ENCODE measurements at regions not wholly inside any gene's neighbourhood (a gene's known extent, or its start where the extent isn't known, plus 50 kb on each side); places are given as distances from the start of the nearest gene placed in this dataset.

DNA sequence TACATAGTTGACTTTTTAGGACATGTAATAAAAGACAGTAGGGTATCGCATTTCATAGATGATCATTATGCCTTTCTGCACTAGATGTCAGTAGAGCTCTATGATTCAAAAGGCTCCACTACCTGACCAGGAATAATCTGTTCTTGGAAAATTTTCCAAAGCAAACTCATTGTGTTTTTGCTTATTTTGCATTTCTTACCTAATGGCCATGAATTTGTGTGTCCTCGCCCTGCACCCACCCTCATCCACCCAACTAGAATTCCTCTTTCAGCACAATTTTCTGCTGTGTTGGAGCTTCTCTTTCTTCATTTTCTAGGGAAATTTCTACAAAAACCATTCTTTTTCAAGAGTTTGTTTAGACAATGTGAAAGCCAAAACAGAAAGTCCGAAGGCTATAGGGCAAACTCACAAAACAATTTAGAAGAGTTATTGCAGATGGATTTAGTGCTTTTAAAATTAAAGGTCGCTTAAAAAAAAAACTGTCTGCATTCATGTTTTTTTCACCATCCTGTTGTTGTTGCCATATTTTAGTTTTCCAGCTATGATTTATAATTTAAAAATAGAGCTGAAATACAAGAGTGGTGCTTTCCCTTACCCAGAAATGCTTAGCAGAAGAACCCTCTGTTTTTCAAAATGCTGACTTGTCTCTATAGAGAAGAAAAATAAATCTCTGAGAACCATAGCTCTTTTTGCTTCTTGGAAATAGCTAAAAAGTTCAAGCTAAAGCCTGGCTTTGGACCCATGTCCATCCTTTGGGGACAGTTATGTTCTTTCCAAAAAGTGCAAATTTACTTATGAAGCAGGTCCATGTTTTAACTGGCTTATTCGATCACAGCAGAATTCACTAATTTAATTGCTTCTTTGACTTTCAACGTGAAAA is 183.7 kb downstream of the SPATA18 start:
- peak; percentile 7 for DNase-seq

DNA sequence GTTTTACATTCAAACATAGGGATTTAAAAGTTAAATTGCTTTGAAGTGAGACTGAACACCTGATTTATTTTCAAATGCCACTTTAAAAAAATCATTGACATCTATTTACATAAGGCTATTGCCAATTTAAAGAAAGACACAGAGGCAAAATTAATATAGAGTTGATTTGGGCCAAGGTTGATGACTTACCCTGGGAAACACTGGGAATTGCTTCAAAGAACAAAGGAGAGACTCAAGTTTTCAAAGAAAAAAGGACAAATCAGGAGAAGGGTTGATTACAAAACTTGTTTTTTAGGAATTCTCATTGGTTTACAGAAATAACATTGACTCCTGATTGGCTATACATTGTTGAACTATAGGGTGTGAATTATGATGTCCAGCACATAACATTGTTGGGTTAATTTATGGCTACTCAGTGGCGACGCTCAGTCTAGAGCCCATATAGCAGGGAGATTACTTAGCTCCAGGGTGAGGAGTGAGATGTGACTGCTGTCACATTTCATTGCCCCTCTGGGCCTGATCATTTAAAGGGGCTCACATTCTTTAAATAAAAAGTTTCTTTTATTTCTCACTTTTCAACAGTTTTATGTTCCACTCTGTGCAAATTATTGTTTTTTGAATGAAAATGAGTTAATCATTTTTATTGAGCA is 184.6 kb downstream of the SPATA18 start:
- DNase-seq: no peak

DNA sequence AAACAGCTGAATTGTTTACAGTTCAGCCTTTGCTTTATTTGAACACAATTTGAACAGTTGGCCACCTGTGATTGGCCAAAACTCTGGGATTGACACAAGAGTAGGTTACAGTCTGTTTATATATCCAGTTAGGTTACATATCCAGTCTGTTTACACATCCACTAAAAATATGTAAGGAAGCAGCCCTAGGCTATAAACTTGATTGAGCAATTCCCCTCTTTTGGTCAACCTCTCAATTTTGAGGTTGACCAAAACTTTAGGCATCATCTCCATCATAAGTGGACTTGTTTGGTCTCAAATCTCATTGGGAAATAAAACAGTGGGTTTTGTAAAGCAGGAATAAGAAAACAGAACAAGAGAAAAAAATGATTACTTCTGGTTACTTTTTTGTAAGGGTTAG is 190.8 kb downstream of the SPATA18 start:
- DNase-seq: no peak

DNA sequence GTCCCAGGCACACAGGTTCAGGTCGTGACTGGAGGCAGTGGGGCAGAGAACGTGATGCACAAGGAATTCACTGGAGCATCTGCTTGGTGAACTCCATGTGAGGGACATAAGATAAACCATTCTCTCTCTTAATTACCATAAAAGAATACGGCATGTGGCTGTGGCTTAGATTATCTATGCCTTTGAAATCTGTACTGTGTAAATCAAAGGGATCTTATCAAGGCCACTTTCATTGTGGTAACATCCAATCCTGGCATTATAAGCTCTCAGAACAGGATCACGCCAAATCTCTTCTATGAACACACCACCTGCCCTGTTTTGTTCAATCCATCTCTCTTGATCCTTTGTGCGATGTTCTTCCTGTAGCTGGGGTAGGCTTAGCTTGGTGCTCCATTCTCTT is 192.3 kb downstream of the SPATA18 start:
- no peak for DNase-seq

DNA sequence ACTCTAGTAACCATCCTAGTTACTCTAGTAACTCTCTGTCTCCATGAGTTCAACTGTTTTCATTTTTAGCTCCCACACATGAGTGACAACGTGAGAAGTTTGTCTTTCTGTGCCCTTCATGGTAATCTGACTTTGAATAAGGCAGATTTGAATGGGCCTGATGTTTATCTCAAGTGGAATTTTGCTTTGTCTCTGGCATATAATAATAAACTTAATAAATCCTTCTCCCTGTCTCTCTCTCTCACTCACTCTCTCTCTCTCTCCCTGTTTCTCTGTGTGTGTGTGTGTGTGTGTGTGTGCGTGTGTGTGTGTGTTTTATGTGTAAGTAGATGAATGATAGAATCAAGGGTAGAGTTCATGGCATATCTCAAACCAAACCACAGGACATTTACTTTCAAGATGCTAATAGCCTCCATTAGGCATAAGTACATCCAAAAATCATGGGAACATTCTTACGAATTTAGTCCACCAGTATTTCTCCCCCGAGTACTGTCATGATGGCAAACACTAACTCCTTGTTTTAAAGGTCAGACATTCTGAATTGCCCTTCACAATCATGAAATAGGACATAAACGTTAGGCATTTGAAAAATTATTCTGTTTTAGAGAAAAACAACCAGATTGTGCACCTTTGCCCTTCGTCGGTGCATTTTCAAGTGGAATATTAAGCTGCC is 193.1 kb downstream of the SPATA18 start:
- no peak for DNase-seq

DNA sequence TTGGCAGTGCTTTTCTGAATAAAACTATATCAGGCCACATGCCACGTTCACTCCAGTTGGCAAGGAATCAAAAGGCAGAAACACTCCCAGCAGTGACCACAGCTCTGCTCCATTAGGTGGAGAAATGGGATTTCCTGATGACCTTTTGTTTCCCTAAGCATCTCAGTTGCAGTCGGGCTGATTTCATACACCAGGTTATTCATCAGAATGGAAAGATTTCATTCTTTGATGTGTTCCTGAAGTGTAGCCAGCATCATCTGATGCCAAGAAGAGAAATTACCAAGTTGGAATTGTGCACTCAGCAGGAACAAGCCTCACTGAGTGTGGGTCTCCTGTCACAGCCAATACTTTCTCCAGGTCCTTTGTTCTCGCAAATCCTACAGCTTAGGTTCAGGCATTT is 193.7 kb downstream of the SPATA18 start:
- no peak for DNase-seq

DNA sequence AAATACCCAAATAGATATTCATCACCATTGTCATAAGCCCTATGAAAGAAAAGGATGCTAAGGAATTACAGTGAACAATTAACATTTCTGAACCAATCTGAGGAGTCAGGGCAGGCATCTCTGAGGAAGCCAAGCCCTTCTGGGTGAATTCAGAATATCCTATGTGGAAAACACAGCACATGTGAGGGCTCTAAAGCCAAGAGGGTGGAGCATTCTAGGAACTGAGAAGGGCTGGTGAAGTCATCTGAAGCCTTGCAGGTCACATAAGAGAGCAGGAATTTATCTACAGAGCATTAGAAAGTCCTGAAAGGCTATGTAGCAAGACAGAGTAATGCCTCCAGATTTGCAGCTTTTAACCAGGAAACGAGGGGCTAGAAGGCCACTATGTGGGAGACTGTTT is 195.7 kb downstream of the SPATA18 start:
- no peak for DNase-seq

DNA sequence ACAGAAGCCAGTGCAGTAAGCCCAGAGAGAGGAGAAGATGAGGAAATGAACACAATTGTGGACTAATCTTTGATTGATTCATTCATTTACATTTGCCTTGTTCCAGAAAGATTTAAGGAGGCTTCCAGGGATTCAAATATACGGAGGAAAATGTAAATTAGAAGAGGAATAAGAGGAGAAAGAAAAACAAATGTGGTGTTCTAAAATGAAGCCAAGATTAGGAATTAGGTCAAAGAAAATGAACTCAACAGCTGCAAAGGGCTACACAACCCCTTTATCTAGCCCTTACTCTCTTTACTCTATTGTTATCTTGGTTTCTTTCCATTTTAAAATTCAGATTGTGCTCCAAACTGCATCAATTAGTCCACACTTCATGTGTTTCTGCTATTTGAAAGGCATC is 196.8 kb downstream of the SPATA18 start:
- no peak for DNase-seq

DNA sequence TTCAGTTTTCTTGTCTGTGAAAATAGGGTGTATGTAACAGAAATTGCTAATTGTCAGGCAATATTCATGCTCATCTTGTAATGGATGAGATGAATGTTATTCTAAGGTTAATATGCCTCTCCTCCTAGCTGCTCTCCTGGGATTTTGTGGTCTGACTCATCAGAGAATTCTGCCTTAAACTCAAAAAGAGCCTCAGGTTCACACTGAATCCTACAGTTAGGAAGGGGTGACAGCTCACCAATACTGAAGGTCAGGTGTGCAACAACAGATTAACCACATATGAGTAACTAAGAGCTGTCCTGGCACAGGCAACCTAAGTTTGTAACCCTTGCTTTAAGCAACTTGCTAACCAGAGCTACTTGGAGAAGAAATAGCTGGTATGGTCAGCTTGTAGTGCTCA is 197.7 kb downstream of the SPATA18 start:
- DNase-seq: no peak

DNA sequence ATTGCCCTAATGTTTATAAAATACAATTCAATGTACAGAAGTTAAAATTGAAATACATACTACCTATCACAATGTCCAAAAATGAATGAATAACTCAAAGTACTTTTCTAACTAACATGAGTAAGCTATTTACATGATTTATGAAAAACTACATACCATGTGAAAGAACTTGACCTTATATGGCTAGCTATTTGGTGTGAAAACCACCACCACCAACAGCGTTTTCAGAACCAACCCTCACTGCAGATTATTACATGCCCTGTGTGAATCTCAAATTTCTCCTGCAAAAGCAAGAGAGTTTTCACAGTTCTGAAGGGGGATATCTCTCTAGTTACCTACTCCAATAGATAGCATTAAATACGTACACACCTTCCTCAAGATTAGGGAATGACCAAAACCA is 198.5 kb downstream of the SPATA18 start:
- no peak for DNase-seq

DNA sequence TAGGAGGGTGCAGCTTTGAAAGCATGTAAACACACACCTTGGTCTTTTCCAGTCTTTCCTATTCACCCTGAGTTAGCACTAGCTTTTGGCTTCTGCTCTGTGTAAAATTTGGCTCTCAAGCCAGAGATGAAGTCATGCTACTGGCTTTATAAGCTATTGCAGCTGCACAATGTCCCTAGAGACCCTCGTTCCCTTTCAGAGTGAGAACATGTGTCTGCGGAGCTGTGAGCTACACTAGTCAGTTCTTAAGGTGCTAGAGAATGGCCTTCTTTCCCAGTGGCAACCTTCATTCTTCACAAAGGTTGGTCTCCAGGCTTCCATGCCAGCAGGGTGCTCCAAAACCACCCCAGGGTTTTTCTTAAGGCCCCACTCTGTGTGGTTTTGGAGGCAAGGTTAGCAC is 199.1 kb downstream of the SPATA18 start:
- DNase-seq: peak; percentile 51

DNA sequence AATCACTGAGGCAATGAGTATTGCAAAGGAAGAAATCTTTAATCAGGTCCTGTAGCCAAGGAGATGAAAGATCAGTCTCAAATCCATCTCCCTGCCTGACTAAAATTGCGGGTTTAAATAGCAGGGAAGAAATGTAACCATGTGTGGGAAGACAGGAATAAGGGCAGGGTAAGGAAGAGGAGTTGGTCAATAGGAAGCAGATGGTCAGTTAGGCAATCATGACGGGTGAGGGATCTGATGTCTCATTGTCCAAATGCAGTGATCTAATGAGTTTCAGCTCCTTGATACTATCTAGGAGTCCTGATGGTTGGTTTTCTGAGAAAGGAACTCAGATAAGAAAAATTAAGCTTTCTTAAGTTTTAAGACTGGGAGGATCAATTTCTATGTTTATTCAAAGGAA is 200.8 kb downstream of the SPATA18 start:
- no peak for DNase-seq

DNA sequence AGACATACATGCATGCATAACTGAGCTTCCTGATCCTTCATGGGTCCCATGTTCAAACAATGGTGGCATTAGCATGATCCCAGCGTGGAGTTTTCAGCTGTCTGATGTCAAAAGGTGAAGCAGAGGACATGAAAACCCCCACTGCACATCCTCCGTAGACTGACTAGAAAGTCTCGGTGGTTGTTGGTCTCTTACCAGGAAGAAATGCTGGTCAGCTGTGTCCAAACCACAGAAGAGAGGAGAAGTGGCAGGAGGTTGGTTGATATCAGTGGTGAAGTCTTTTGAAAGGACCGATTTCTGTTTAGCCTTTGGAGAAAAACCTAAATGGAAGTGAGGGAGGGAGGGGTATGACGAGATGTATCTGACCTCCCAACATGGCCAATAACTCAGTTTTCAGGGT is 201.9 kb downstream of the SPATA18 start:
- no peak for DNase-seq

DNA sequence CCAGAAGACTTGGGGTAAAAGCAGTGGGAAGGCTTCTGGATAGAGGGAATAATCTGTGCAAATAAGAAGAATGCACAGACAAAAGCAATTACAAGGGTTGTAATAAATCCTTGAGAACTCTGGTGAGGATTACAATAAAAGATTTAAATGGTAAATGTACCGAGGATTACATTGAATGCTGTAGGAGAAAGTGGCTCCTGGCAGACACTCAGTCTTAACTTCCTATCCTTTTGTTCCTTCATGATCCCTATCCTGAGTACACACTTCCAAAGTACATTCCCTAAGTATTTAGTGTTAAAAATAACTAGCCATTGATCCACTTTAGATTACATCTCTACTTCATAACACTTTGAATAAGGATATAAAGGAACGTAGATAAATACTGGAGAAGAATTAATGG is 205.4 kb downstream of the SPATA18 start:
- DNase-seq: no peak

DNA sequence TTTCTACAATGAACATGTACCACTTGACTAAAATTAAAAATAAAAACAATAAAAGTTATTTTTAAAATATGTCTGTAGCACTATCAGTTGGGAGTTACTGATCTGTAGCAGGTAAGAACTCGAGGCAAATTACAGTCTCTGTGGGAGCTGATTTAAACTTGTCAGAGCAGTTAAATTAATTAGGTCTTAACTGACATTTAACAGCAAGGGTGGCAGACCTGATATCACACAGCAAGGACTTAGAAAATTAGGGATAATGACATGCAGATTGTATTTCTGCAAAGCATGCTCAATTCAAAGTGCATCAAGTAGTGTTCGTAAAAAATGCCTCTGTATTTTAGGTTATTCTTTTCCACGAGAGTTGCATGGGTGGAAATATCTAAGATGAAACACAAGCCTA is 208.9 kb downstream of the SPATA18 start:
- no peak for DNase-seq

DNA sequence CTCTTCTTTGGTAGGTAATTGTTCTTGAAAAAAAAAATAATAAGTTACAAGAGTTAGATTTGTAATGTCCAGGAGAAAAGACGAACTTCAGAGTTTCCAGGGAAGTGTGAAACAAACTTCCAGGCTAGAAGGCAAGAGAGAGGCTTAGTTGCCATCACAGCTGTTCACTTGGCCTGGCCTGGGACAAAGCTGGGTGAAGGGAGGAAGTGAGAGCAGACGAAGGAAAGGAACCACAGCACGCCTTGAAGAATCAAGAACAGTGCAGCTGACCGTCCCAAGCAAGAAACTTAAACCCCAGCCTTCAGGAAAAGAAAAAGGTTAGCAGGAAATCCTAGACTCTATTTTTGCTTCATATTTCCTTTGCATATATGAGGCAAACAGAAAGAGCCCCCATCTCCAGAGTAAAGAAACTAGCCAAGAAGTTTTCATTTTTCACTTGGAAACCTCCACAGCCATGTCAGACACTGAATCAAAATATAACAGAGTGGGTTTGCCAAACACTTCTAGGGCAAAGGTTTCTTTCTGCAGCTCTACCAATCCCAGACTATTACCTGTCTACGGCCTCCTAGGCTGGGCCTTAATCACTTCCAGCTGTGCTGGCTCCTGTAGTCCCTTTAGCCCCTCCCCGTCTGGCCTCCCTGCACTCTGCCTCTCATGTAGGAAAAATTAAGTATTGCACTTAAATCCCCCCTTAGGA is 209.6 kb downstream of the SPATA18 start:
- DNase-seq: no peak

DNA sequence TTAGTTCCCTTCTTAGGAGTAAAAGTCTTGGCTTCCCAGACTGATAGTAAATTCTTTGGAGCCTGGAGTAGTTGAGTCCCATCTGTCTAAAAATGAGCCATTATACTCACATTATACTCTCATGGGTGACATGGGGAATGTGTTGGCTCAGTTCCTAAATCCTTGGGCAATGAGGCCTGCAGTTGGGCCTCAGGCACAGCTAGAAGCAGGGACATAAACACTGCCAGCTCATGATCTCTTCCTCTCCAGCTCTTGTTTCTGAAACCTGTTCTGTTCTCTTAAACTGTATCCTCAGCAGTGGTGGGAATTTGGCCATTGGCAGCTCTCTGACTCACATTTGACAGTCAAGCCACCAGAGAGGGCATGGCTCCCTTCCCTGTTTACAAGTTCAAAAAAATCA is 212.5 kb downstream of the SPATA18 start:
- no peak for DNase-seq

DNA sequence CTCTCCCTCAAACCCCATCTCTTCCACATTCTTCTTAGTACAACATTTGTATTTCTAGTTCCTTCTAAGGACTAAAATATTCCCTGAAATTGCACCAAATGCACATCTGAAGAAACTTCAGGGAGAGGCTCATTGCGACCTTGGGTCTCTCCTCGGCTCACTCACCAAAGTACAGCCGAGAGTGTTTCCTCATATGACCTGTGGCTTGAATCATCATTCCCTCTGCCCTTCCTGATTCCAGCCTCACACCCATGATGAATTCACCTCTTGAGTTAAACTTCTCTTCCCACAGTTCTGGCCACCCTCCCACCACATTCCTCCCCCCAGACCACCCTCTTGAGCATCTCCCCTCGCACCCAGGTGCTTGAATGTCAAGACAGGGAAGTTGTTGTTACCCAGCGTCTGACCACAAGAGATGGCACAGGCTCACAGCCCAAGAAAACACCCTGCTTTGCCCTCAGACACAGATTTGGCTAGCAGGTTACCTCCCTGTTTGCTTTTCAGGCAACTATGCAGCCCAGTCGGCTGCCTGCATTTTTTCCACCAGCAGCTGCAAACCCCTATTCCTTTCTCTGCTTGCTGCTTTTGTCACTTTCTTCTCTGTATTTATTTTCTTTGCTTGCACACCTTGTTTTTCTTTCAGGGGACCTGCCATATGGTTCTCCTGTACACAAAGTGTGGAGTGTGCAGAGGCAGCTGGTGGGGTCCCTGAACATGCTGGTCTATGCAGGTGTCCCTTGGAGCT is 214.8 kb downstream of the SPATA18 start:
- DNase-seq: no peak

DNA sequence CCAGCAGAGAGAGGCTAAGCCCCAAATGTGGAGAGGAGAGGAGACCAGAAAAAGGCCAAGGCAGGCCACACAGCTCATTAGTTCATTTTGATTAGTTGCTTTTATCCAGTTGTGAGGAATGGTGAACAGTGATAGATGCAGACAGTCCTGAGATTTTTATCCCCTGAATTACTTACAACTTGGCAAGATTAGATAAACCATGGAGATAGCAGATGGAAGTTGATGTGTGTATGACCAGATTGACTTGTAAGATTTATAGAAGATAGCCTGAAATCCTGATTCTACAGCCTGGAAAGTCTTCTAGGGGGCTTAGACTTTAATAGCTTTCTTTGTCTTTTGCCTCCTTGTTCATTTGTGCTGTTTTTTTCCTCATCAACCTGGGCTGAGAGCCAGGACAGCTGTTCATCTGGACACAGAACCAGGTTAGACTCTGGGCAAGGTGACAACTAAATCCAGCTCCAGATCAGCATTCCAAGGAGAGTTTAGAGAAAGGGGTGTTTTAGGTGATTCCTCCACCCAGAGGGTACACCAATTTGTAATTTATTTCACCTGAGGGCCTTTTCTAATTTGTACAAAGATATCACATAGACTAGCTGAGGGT is 215.5 kb downstream of the SPATA18 start:
- no peak for DNase-seq

DNA sequence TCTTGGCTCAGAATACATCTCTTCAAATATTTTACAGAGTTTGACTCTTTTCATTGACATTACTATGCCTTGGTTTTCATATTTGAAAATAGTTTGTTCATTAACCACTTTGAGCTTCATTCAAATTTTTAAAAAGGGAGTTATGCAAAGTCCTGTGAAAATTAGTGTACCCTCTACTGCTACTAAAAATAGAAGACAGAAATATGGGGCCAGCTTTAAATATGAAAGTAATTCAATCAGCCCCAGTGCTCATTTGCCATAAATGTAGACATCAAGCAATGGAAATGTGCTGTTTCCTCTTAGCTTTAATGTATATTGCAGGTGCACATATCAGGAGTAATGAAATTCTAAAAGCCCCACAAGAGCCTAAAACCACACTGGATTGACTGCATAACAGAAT is 218.7 kb downstream of the SPATA18 start:
- DNase-seq: no peak

DNA sequence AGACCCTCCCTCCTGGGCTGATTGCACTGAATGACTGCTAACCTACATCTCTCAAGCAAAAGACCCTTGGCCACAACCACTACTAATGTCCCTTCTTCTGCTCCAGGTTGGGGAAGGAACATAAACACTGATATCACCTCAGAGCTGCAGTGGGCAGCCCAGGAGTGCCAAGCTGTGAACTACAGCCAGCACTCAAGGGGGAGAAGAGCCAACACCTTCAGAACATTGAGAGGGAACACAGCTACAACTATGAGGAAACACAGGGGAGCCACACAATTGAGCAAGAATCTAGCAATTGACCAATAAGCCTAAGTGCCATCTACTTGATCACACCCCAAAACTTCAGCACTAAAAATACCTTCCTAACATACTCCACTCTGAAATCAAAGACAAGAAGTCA is 222.8 kb downstream of the SPATA18 start:
- DNase-seq: no peak

DNA sequence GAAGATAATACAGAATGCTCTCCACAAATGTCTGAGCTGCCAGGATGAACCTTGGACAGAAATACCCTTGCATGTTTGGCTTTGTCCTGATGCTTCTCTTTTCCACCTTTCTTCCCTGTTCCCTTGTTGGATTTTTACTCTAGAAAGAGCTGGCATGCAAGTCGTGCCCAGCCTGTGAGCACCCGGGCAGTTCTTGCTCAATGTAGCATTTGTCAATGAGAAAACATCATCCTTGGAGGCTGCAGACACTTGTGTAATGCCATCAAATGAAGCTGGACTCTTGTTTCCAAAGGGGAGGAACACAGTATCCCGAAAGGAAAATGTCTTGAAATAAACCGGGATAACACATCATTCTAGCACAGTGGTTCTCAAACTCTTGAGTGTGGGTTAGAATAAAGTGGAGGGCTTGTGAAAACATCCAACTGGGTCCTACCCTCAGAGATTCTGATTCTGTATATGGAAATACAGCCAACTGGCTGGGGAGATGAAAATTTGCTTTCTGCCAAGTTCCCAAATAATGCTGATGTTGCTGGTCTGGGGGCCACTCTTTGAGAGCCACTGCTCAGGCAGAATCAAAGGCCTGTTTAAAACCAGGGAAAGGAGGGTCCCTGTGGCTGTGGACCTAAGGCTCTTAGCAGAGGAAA is 237.2 kb downstream of the SPATA18 start:
- DNase-seq: no peak

All from NCI-H1436 (cell line).